ENCODE measurements at regions not wholly inside any gene's neighbourhood (a gene's known extent, or its start where the extent isn't known, plus 50 kb on each side); places are given as distances from the start of the nearest gene placed in this dataset.

- no peak overlapping the region for H3K27ac ChIP-seq (ENCODE audit: low read depth, low read length)
- H4K5ac ChIP-seq (ENCODE audit: insufficient read length, low read depth, low read length) = no peak overlapping the region
- no peak overlapping the region for H3K4ac ChIP-seq (replicated peaks; ENCODE audit: insufficient read length, low read depth, low read length)
- no peak overlapping the region for H4K8ac ChIP-seq (ENCODE audit: extremely low read depth, insufficient read depth, low read length)
- H2BK5ac ChIP-seq (ENCODE audit: low read depth, low read length) = no peak overlapping the region
- H4K91ac ChIP-seq (replicated peaks; ENCODE audit: insufficient read length, low read length) = no peak overlapping the region
- no peak overlapping the region for H2BK12ac ChIP-seq (ENCODE audit: low read depth, low read length)
- no peak for FAIRE-seq
- H3K79me2 ChIP-seq (ENCODE audit: control insufficient read depth in 1 of 2, insufficient read depth in 2 of 2, low read length in 2 of 2) = no peaks in the 10 kb centered on the region
- H2BK120ac ChIP-seq (replicated peaks; ENCODE audit: low read depth, low read length) = no peak overlapping the region
- TF ChIP-seq RFX5 (IDR thresholded peaks at IDR 0.05; ENCODE audit: borderline replicate concordance, low read depth, low read length) = no peak
- no peak overlapping the region for H2AK5ac ChIP-seq (ENCODE audit: low read depth, low read length)
- no peak overlapping the region for H3K56ac ChIP-seq (replicated peaks; ENCODE audit: insufficient read length, low read depth, low read length)
- H4K20me1 ChIP-seq (replicated peaks in 1 of 2; ENCODE audit: control insufficient read depth in 1 of 2, insufficient read depth in 2 of 2, low read length in 2 of 2) = no peaks in the 10 kb centered on the region
- H2BK15ac ChIP-seq (ENCODE audit: low read length) = no peak overlapping the region
- ChIA-PET CTCF (ENCODE audit: partially characterized antibody) (no interaction called here), POLR2A (ENCODE audit: partially characterized antibody) (no interaction called here)
- no peak overlapping the region for H2AFZ ChIP-seq (ENCODE audit: low read length)
- H3K4me2 ChIP-seq (ENCODE audit: insufficient read depth in 1 of 2, low read depth in 2 of 2, low read length in 2 of 2) = no peak overlapping the region
- H3K23ac ChIP-seq (ENCODE audit: insufficient read length) = no peak overlapping the region
- H3K9ac ChIP-seq (replicated peaks in 1 of 4; ENCODE audit: extremely low read depth in 1 of 4, low read depth in 3 of 4, low read length in 3 of 4) = no peak overlapping the region
- no peaks in the 10 kb centered on the region for H3K79me1 ChIP-seq (ENCODE audit: low read depth, low read length)
- no peaks in the 10 kb centered on the region for H3K23me2 ChIP-seq (ENCODE audit: low read depth, low read length)
- H3K9me3 ChIP-seq (ENCODE audit: insufficient read depth in 2 of 2, low read depth in 1 of 2, low read length in 1 of 2) = 0 out of 4 replicates have a peak, but pooled peaks cover 0 to 4% of the 10 kb centered on the region in 2 experiments
- no peaks in the 10 kb centered on the region for H3K36me3 ChIP-seq (ENCODE audit: control insufficient read depth in 2 of 4, insufficient read depth in 4 of 4, low read length in 3 of 4)
- H3K14ac ChIP-seq (ENCODE audit: insufficient read length) = no peak overlapping the region
- no peaks in the 10 kb centered on the region for H3K4me1 ChIP-seq (replicated peaks in 1 of 4; ENCODE audit: control insufficient read depth in 3 of 4, insufficient read depth in 4 of 4, low read length in 3 of 4)
- H3K27me3 ChIP-seq (replicated peaks in 1 of 4; ENCODE audit: control insufficient read depth in 3 of 4, extremely low read depth in 1 of 4, insufficient read depth in 3 of 4, low read length in 3 of 4) = no peaks in the 10 kb centered on the region
- no peak overlapping the region for H2BK20ac ChIP-seq (ENCODE audit: low read length)
- no peak for DNase-seq (ENCODE audit: low read depth in 1 of 2, low spot score in 2 of 2)
- 85% methylated on average over 2 of the region's 2 CpGs; no CpG with 5 or more reads in 1 of the 2 experiments for whole genome bisulfite sequencing, 2 experiments (ENCODE audit: extremely low coverage in 1 of 2, insufficient coverage in 1 of 2, insufficient read length in 1 of 2, insufficient replicate concordance in 2 of 2, low coverage in 1 of 2, low lambda C conversion rate in 2 of 2, missing lambda C conversion rate in 1 of 2)
- no peak overlapping the region for H3K4me3 ChIP-seq (ENCODE audit: extremely low read depth in 1 of 4, insufficient read depth in 2 of 4, low read depth in 3 of 4, low read length in 4 of 4)
- no peak overlapping the region for H3K18ac ChIP-seq (ENCODE audit: extremely low read depth, low read length)
Measured at GRCh38 chr16:73998707-73999106, 297.9 kb upstream of the PSMD7 start.

Measured in H1 (cell line).